ENCODE measurements at regions not wholly inside any gene's neighbourhood (a gene's known extent, or its start where the extent isn't known, plus 50 kb on each side); places are given as distances from the start of the nearest gene placed in this dataset.
A peak's percentile ranks its signal among the peaks of the same experiment; 100 is the strongest.

- TF ChIP-seq ZNF462 (CRISPR knock-in tag; IDR thresholded peaks at IDR 0.05): no peak
- no peak for TF ChIP-seq REST (IDR thresholded peaks at IDR 0.05; ENCODE audit: unreplicated experiment)
- TF ChIP-seq ZNF331 (CRISPR knock-in tag; IDR thresholded peaks at IDR 0.05; ENCODE audit: low read depth): no peak
- no peak for TF ChIP-seq POLR2AphosphoS5 (IDR thresholded peaks at IDR 0.05; ENCODE audit: low read depth)
- no peak for TF ChIP-seq EZH2phosphoT487 (IDR thresholded peaks at IDR 0.05; ENCODE audit: unreplicated experiment)
Measured at GRCh38 chr4:13159041-13159620, 325.0 kb downstream of the RAB28 start (continued).

GRCh38 chr4:13151194-13151593 lies 332.9 kb downstream of the RAB28 start:
- no peak for DNase-seq (ENCODE audit: low spot score)
- H3K4me1 Mint-ChIP-seq: peaks cover 4% of the 10 kb centered on the region; the same call in 2 of the 3 replicates
- H2AFZ ChIP-seq: no peak overlapping the region
- no peaks in the 10 kb centered on the region for H3K27me3 ChIP-seq (ENCODE audit: insufficient read depth)
- H3K9me2 ChIP-seq (ENCODE audit: insufficient read depth): 0 out of 2 replicates have a peak, but pooled peaks cover 6% of the 10 kb centered on the region
- H3K36me3 ChIP-seq (ENCODE audit: insufficient read depth): no peaks in the 10 kb centered on the region
- no peaks in the 10 kb centered on the region for H4K20me1 ChIP-seq (replicated peaks; ENCODE audit: insufficient read depth)
- H3F3A ChIP-seq (replicated peaks; ENCODE audit: low read depth): no peaks in the 10 kb centered on the region
- H3K9me3 Mint-ChIP-seq: no peaks in the 10 kb centered on the region
- no peak overlapping the region for H3K27ac ChIP-seq (ENCODE audit: low read depth)
- H3K4me1 ChIP-seq (ENCODE audit: insufficient read depth): no peaks in the 10 kb centered on the region
- H3K36me3 Mint-ChIP-seq (ENCODE audit: low read depth): no peaks in the 10 kb centered on the region; the same call in 2 of the 3 replicates
- H3K4me3 Mint-ChIP-seq: no peak overlapping the region
- H3K4me2 ChIP-seq: no peak overlapping the region
- H3K4me3 ChIP-seq: no peak overlapping the region
- ATAC-seq: peak; percentile 49; the same call in 2 of the 3 replicates
- H3K27me3 Mint-ChIP-seq (ENCODE audit: insufficient read depth, low read depth, poor library complexity): no peaks in the 10 kb centered on the region
- H3K27ac Mint-ChIP-seq: no peak overlapping the region
- H3K79me2 ChIP-seq (replicated peaks; ENCODE audit: insufficient read depth): no peaks in the 10 kb centered on the region
- TF ChIP-seq POLR2AphosphoS5 (IDR thresholded peaks at IDR 0.05; ENCODE audit: low read depth) (no peak), EZH2 (IDR thresholded peaks at IDR 0.05; ENCODE audit: low read depth, unreplicated experiment) (no peak), JUNB (IDR thresholded peaks at IDR 0.05; ENCODE audit: unreplicated experiment) (no peak), CREB1 (CRISPR knock-in tag; IDR thresholded peaks at IDR 0.05; ENCODE audit: low read depth) (no peak)
